Suppressor macrophage (primary cell): ENCODE measurements at regions not wholly inside any gene's neighbourhood (a gene's known extent, or its start where the extent isn't known, plus 50 kb on each side); places are given as distances from the start of the nearest gene placed in this dataset.
"Not testable (repeated sequence)": the region's sequence is repeated elsewhere in the genome, so short reads cannot be mapped to it uniquely, and the experiment has no call there.

Experiments
- DNase-seq, 4 experiments: peaks; one replicate each; pipeline ENCODE4 v3.0.0-alpha.2; 2020 to 2022

DNA sequence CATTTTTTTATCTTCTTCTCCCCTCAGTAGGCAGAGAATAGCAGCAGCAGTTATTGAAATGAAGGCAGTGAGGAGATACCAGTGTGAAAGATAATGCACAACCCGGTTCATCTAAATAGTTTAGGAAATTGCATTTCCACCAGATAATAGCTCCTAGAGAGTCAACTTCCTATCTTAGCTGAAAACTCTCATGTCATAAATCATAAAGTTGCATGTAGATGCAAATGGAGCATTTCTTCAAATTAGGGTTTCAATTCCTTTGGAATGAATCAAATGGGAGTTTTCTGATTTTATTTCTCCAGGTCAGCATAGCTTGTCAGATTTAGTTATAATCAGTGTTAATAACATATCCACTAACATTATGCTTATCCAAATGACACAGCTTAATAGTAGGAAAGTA lies 335.3 kb downstream of the CNTNAP4 start:
- DNase-seq, result no peak

DNA sequence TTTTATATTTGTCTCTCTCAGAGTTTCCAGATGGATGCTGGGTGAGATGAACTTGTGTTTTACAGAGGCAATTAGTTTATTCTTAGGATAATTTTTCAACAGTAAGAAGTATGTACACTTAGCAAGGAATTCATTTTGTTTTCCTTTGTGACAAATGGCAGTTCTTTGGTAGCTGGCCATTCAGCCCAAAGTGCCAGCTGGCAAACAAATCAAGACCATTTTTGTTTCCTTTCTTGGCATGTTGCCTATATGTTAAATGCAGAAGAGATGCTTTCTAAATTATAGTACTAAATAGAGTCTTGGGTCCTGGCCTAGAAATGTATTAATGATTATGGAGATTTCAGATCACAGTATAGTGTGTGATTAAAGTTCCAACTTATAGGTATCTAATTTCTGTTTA lies 337.1 kb downstream of the CNTNAP4 start:
- DNase-seq, result no peak

DNA sequence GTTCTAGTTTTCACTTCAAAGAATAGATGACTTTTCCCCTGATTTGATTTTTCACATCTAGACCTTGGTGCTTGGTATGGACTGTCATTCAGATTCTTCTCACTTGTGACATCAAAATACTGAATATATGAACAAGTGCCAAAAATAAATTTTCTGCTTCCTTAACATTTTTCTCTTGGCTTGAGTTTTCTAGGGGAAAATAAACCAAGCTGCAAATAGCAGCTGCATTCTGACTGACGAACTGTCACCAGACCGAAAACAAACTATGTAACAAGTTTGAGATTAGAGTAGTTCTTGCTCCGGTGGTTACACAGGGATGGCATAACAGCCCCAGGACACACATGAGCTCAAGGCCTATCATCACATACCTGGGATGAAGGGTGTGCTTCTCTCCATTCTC lies 345.7 kb downstream of the CNTNAP4 start:
- DNase-seq, result no peak

DNA sequence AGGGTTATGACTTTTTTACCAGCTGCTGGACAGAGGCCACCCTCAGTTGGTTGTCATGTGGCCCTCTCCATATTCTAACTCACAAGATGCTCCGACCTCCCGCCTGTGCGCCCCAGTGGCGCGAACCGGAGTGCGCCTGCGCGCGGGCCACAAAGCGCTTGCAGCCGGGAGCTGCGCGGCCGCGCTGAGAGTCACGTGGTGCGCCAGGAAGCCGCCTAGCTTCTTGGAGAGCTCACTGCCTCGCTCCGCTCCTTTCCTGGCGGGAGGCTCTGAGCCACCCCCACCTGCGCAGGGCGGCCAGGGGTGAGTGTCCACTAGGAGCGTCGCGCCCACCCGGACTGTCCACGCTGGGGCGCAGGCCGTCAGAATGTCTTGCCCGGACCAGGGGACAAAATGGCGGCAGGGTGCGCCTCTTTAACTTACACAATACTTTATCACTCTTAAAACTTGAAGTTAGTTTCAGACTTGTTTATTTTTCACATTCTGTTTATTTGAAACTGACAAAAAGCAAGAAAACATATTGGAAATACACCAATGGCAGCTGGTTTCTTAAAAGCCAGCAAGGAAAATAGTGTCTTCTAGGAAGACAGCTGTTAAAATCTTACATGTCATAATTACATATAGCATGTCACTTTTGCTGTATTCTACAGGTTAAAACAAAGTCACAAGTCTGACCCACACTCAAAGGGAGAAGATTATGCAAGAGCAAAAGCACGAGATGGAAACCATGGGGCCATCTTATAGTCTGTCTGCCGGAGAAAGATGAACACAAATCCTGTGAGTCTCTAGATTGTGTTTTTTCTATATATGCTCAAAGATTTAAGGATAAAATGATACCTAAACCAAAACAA lies 357.9 kb downstream of the CNTNAP4 start:
- DNase-seq, result peak in 1 of 4 experiments; percentile 3

DNA sequence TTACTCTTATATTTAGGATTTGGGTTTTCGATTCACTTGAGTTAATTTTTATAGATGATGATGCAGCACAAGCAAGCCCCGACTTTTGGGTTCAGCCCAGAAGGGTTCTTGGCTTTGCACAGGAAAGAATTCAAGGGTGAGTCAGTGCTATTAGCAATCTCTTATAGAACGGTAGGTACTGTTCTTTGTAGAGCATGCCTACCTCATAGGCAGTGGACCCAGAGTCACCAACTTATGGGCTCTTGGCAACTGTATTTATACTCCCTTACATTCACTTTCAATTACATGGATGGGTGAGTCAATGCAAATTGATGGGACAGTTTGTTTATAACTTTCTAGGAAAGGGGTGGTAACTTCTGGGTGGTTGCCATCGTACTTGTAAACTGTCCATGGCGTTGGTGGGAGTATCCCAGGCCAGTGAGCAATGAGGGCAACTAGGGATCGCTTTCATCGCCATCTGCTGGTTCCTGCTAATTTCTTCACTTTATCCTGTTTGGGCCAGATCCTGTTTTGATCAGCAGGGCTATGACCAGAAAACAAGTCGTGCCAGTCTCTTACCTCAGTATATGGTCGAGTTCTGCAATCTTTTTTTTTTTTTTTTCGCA lies 362.6 kb downstream of the CNTNAP4 start:
- DNase-seq, result peak in 3 of 4 experiments; percentile 6 to 27 (median 12)

DNA sequence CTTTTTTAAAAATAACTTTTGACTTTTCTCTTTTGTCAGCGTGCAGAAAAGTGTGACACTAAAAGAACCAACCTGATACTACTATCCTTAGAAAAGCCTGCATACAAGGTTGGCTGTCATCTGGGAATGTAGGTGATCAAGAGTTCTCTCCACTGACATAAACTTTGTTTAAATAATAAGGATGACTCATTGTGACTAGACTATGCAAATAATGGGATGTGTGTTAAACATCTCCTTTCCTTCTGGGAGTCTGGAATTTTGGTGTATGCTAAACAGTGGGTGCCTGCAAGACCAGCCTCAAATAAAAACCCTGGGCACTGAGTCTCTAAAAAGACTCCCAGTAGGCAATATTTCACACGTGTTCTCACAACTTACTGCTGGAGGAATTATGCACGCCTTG lies 373.4 kb downstream of the CNTNAP4 start:
- DNase-seq, result no peak

DNA sequence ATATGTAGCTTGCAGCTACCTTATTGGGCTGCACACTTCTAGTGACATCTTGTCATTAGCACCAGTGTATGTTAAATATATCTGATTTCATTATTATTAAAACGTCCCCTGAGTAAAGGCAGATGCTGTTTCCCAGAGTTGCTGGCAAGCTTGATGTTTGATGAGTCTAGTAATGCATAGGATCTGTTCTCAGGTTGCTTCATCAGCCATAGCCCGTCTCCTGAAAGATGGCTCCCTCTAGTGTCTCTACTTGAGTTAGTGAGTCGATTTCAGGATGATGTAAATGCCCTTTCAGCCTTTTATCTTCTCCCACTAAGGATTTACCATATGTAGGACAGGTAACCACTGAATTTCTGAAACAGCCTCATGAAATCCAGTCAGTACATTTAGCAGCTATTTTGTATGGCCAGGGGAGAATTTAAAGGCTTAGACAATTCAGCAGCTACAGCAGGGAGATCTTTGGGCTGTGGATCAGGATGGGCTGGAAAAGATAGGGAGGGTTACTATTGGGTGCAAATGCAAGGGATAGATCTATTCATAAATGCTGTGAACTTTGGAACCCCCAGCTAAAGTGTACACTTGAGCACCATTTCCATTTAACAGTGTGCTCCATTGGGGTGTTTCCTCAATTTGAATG lies 376.3 kb downstream of the CNTNAP4 start:
- DNase-seq, result peak; percentile 6 to 54 (median 43)

DNA sequence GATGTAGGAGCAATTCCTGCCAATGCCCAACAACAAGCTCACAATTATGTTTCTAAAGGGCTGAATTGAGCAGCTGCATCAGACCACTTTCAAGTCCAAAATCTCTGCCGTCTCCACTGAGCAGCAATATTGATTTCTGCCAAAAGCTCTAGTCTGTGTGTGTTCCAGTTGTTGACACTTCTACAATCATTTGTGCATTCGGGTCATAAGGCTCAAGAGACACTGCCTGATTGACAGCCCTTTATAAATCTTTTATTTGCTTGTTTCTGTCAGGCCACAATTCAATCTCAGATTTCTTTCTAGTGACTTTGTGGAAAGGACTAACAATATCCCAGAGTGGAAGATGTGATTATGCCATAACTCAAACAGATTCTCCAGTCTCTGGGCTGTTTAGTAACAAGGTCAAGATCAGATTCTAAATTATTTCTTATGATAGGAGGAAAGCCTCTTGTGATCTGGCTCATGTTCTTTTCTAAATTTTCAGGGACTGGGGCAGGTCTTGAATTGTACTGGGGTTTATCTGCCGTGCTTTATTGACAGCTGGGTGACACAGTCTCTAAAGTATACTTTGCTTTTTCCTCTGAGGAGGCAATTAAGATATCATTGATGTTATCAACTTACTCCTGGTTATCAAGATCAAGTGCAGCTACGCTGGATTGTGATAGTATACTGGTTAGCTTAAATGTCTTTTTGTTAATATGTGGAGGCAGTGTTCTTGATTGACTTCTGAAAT lies 377.1 kb downstream of the CNTNAP4 start:
- no peak for DNase-seq

DNA sequence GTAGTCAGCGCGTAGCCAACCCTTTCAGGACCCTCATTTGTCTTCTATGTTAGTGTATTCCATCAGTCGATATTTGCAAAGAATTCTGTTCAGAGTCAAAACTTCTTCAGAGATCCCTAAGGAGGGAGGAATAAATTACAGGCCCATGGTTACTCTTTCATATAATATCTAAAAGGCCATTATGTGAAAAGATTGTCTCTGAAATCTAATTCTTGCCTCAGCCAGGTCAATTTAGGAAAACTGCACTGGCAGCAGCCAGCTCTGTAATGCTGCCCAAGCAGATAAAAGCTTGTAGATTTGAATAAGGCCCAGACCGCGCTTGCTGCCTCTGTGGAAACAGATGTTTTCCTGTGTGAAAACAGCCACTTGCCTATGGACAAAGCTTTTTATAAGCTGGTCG lies 379.8 kb downstream of the CNTNAP4 start:
- no peak for DNase-seq

DNA sequence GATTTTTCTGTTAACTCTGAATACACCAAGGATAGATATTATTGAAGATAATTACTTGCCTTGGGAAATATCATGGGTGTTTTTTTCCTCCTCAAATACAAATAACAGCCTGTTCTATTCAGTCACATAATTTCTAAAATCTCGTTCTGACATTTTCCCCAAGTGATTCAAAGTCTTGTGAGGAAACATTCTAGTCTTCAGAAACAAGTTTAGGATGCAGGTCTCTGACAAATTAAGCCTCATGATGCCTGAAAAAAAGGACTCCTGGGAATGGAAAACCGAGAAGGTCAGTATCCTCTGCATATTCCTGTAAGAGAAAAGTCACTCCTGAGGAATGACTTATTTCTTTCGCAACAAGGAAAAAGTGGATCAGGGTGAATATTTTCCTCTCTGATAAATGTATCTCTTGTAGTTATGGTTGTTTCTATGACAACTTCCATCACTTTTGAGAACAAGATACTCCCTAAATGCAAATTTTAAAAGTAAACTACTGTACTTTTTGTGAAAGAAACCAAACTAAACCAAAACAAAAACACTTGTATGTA lies 384.6 kb downstream of the CNTNAP4 start:
- DNase-seq, result no peak

DNA sequence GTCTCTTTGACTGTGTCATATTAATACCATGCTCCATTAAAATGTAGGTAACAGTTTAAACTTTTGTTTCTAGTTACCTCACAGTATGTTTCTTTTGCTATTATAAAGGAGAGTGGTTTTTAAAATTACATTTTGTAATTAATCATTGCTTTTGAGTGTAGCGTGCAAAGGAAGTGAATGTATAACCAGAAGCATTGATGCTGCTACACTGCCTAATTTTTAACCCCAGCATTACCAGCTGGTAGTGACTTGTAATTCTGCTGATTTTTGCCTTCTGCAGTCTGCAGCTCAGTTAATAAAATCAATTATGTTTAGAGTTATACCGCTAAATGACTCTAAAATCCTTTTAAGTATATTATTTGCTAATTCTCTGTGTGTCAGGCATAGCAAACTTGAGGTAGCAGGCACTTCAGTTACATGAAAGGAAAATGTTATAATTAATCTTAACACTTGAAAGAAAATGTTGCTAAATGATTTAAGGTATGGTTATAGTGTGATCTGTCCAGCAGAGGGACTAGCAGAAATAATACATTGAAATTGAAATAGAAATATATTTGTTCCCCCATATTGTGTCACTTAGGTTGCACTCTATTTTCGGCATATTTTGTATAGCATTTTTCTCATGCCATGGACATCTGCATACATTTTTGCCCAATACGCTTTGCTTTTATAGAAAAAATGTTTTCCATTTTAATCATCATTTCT lies 388.5 kb downstream of the CNTNAP4 start:
- DNase-seq, result no peak

DNA sequence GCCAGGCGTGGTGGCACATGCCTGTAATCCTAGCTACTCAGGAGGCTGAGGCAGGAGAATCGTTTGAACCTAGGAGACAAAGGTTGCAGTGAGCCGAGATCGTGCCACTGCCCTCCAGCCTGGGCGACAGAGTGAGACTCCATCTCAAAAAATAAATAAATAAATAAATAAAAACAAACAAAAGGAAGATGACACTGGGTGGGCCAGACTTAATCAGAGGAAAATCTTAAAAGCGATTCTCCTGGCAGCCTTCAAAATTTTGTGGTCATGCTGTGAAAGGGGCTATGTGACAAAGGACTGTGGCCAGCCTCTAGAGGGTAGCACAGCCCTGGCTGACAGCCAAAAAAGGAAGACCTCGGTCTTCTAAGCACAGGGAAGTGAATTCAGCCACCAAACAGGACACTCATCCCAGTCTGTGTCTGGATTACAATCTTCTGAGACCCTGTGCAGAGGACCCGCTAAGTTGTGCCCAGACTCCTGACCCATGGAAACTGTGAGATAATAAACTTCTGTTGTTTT lies 391.1 kb downstream of the CNTNAP4 start:
- peak in 3 of 4 experiments; percentile 3 to 13 (median 5) for DNase-seq

DNA sequence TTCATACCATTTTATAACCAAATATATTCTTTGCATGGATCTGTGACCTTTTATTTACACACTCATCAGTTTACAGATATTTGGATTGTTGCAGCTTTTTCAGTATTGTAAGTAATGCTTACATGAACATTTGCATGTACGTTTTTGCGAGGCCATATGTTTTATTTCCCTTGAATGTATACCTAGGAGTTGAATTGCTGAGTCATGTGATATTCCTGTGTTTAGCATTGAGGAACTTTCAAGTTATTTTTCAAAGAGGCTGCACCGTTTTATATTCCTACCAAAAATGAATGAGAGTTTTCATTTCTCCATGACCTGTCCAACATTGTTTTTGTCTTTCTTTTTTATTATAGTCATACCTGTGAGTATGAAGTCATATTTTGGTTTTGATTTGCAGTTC lies 392.1 kb downstream of the CNTNAP4 start:
- DNase-seq, result no peak

DNA sequence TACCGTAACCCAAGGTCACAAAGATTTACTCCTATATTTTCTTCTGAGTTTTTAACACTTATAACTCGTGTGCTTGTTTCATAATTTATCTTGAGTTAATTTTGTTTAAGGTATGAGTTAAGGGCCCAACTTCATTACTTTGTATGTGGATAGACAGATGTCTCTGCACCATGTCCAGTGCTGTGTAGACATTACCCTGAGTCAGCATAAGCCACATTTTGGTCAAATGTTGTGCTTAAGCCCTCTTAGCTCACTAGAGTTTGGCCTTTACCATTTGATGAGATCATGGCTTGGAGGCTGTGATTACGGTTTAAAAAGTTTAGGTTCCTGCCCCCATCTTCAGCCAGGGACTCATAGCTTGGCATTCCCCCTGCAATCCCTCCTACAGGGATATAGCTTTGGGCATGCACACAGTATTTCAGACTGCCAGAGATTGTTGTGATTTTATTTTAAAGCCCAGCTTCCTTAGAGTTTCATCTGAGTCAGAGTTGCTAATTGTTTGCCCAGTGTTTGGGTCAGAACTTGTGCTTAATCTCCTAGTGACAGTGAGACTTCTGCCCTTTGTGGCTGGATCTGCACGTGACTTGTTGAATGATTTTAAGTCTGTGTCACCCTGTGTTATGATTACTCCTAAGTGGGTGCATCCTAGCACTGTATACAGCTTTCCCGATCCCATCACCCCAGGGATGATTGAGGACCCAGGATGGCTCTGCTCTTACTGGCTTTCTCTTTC lies 393.1 kb downstream of the CNTNAP4 start:
- no peak for DNase-seq

DNA sequence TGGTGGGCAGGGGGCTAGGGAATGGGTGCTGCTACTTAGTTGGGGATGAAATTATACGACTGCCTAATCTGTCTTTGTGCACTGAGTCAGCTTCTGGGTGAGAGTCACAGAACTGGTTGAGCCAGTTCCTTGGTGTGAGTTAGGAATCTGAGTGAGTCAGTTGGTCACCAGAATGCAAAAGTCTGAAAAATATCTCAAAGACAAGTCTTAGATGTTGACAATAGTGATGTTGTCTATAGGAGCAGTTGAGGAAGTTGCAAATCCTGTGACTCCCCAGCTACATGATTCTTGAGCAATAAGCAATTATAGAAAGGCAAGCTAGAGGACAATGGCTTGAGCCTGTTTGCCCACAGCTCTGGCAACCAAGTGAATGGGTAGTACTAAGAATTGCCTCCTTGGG lies 399.2 kb downstream of the CNTNAP4 start:
- DNase-seq, result no peak

DNA sequence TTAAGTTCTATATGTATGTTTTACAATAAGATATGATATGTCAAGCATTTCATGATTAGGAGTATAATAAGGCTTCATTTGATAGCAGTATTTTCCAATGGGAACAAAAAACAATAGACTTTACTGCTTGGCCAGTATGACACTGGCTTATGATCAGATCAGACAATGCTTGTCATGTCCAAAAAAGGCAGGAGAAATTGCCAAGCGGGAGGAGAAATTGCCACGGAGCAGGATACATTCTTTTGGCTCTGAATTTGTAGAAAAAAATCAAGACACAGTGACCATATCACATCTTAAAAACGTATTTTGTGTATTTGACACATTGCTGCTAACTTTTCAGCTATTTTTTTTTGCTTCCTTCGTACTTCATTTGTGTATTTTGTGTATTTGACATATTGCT lies 404.1 kb downstream of the CNTNAP4 start:
- DNase-seq, result no peak

DNA sequence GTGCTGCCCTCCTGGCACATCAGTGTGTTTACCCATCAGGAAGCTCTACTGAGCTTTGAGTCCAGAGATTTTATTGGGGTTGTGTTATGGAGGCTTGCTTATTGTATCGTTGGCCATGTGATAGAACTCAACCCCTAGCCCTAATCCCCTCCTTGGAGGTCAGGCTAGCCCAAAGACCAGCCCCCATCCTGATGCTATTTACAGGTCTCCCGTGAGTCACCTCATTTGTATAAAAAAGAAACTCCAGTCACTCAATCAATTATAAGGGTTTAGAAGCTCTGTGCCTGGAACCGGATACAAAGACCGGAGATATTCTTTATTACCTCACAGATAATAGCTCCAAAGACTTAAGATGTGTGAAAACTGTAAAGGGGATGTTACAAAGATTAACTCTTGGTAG lies 405.9 kb downstream of the CNTNAP4 start:
- DNase-seq, result no peak

DNA sequence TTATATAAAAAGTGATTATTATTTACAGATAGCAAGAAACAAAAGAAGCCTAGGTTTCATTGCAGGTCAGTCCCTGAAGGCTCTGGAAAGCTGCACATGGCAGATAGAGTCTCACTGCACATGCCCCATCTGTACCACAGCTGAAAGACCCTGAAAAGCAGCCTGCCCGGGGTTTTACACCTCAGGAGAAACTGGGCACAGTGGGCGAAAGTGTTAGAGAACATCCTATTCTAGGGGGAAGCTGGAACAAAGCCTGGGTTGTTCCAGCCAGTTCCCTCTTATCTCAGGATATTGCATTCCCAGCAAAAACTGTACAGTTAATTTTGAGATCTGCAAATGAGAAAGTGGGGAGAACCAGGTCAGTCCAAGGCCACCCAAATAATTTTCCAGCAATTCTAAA lies 419.7 kb downstream of the CNTNAP4 start:
- DNase-seq, result no peak

DNA sequence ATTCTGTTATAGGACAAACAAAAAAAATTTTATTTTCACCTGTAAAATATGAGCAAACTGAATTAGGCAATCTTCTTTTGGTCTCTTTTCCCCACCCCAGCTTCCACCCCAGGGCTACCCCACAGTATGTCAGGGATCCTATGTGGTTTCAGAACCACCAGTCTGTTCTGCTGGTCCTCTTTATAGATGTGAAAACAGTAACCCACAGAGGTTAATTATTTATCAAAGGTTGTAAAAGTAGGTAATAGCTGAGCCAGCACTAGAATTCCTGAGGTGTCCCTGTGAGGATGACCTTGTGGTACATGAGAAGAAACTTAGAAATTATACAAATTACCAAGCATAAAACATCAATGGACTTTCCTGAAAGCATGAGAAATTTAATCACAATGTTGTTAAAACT lies 428.7 kb downstream of the CNTNAP4 start:
- DNase-seq, result no peak

DNA sequence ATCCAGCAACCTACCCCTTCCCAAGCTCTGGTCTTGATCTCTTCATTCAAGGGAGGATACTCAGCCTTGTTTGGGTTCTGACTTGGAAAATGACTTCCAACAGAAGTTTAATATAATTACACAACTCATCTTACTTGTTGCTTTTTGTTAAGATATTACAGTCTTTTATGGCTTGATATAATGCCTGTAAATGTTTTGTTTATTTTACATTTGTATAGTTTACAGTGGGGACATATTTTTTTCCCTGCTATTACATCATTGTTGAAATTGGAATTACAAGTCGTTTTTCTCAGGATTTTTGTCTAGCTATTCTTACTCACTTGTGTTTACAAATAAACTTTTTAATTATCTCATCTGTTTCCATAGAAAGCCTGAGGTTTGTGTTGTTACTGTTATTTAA lies 436.0 kb downstream of the CNTNAP4 start:
- DNase-seq, result no peak

DNA sequence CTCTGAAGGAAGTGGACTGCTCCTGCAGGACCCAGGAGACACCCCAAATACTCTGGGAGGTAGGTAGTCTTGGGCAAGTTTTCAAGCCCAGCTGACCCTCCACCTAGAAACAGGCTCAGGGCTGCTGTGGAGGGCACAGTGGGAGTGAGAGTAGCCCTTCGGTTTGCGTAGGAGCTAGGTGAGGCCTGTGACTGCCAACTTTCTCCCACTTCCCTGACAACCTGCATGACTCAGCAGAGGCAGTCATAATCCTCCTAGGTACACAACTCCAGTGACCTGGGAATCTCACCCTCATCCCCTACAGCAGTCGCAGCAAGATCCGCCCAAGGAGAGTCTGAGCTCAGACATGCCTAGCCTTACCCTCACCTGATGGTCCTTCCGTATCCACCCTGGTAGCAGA lies 439.1 kb downstream of the CNTNAP4 start:
- DNase-seq, result not testable (repeated sequence)
